OCI-LY1 (cell line): ENCODE measurements at regions not wholly inside any gene's neighbourhood (a gene's known extent, or its start where the extent isn't known, plus 50 kb on each side); places are given as distances from the start of the nearest gene placed in this dataset.

Experiments
- CTCF ChIP-seq: fragments of 200-600 bp; sonication (generic), shearing (Covaris generic); IDR thresholded peaks from 2 replicates; pipeline ENCODE4 v1.5.1; 2017; ENCODE audit warnings: mild to moderate bottlenecking, antibody characterized with exemption, low read length, moderate library complexity, mixed read lengths
- EZH2 ChIP-seq: fragments of 200-600 bp; sonication (generic), shearing (Covaris generic); IDR thresholded peaks from 2 replicates; pipeline ENCODE4 v1.8.0; 2017; ENCODE audit warnings: borderline replicate concordance, mixed run types, mild to moderate bottlenecking, antibody characterized with exemption, low read length, moderate library complexity, mixed read lengths

DNA sequence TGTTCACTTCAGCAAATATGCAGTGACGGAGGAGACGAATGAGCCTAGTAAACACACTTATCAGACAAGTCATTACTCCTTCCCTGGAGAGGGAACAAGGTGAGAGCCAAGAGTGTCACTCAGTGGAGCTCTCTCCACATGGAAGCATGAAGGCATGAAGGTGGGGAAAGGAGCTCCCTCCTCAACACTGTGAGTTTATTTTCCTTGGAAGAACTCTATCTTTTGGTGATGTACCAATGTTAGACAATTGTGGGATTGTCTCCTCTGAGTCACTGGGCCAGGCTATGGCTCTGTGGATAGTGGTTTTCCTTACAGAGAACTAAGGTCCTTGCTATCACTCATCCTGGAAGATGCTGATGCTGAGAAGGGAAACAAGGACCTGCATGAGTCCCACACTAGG lies 200.2 kb downstream of the CPEB2 start:
- no peak for TF ChIP-seq CTCF
- TF ChIP-seq EZH2 = no peak
